ENCODE measurements at regions not wholly inside any gene's neighbourhood (a gene's known extent, or its start where the extent isn't known, plus 50 kb on each side); places are given as distances from the start of the nearest gene placed in this dataset.
A peak's percentile ranks its signal among the peaks of the same experiment; 100 is the strongest.

DNA sequence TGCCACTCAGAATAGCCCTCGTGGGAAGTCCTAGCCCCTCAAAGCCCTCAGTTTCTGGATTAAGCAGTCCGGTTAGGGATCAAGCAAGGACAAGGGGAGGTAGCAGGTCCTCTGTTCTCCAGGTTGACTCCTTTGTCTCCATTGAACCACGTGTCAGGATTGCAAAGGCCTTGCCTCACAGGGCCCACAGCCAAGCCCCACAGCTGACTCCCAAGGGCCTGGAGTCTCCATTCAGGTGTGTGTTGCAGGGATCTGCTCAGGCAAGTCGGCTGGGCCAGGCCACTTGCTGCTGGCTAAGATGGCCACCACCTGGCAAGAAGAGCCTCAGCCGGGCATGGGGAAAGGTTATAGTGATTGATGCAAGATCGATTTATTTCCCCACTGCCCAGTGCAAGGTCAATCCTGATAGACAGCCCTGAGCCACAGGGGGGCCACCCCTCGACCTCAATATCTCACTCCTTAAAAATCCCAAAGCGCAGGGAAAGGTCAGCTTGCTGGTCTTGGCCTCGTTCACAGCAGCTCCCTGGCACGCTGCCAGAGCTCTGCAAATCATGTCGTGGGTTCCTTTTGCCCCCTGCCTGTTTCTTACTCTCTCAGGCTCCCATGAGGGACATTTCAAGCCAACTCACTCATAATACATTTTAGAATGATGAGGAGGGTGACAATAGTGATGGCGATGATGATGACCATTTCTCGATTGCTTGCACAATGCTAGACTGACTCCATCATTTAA is 75.9 kb downstream of the EDN3 start:
- in situ Hi-C loops (cut with HindIII; ENCODE audit: low pct_unique_long_range_greater_than_20kb, low sequenced_read_pairs) = no loop called here
- no peak for DNase-seq (ENCODE audit: low read depth)

DNA sequence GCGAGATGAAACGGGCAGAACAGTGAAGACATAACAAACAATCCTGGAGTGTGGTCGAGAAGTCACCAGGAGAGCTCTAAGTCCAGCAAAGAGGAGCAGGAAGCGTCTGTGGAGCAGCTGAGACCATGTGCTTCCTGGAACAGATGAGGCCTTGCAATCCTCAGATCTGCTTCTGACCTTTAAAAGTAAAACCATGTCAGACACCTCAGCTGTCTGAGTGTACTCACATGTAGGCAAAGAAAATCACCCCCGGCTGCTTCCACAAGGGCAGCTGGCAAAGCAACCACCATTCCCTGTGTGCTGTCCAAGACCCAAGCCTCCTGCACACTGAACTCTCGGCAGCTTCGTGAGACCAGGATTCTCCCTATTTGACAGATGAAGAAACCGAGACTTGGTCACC is 76.6 kb downstream of the EDN3 start:
- DNase-seq (ENCODE audit: low read depth) = no peak
- in situ Hi-C loops (cut with HindIII; ENCODE audit: low pct_unique_long_range_greater_than_20kb, low sequenced_read_pairs) = no loop called here

DNA sequence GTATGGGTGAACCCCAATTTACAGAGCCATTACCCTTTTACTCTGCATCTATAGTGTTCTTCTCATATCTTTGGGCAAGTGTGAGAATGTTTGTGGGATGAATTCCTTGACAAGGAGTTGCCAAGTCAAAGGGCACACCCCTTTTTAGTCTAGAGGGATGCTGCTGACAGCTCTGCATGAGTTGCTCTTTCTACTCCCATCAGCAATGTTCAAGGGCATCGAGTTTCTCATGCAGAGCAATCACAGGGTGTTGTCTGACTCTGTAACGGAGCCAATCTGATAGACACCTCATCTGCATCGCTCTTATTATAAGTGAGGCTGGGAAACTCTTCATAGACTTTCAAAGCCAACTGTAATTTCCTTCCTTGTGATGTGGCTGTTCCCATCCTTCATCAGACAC is 77.4 kb downstream of the EDN3 start:
- DNase-seq (ENCODE audit: low read depth) = no peak
- in situ Hi-C loops (cut with HindIII; ENCODE audit: low pct_unique_long_range_greater_than_20kb, low sequenced_read_pairs) = no loop called here

GRCh38 chr20:59378396-59378795 is 78.0 kb downstream of the EDN3 start:
- DNase-seq (ENCODE audit: low read depth) = no peak
- in situ Hi-C loops (cut with HindIII; ENCODE audit: low pct_unique_long_range_greater_than_20kb, low sequenced_read_pairs) = no loop called here

DNA sequence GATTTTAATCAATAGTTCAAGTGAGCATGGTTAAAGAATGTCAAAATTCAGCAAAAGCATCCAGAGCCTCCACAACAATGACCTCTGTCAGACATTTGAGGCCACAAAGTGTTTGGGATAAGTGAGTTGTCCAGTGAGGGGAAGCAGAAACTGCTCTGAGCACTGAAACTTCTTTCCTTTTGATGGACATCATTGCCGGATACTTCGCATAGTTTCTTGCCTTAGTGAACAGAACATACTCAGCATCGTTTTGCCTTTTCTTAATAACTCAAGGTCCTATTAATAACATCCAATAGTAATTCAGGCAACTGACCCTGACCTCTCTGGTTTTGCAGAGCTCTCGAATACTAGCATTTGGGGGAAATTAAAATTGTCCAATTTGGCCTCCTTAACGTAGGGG is 78.6 kb downstream of the EDN3 start:
- DNase-seq (ENCODE audit: low read depth) = no peak
- in situ Hi-C loops (cut with HindIII; ENCODE audit: low pct_unique_long_range_greater_than_20kb, low sequenced_read_pairs) = no loop called here

GRCh38 chr20:59381689-59382088 is 81.3 kb downstream of the EDN3 start:
- in situ Hi-C loops (cut with HindIII; ENCODE audit: low pct_unique_long_range_greater_than_20kb, low sequenced_read_pairs) = no loop called here
- no peak for DNase-seq (ENCODE audit: low read depth)

DNA sequence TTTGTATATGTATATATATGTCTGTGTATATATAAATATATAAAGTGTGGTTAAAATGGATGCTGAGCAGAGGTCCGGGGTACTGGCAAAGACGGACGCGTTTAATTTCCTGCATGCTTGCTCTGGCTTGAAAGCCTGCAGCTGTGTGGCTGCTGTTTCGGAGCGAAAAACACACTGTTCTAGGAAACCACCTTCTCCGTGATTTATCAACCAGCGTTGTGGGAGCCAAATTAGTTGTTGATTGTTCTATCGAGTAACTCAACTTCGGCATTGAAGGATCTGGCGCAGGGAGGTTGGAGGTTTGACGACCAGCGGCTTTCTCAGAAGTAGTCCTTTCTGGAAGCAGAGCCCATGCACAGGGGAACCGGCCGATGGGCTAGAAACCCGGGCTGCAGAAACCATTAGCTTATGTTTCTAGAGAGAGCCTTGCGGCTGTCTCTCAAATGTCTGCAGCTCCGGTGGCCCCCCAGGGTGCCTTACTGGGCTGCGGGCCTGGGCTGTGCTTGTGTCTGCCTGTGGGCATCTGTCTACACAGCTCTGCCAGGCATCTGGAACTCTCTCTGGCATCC is 81.8 kb downstream of the EDN3 start:
- in situ Hi-C loops (cut with HindIII; ENCODE audit: low pct_unique_long_range_greater_than_20kb, low sequenced_read_pairs) = no loop called here
- no peak for DNase-seq (ENCODE audit: low read depth)

- in situ Hi-C loops (cut with HindIII; ENCODE audit: low pct_unique_long_range_greater_than_20kb, low sequenced_read_pairs) = no loop called here
- DNase-seq (ENCODE audit: low read depth) = no peak
Measured at GRCh38 chr20:59382907-59383306, 82.5 kb downstream of the EDN3 start.

- in situ Hi-C loops (cut with HindIII; ENCODE audit: low pct_unique_long_range_greater_than_20kb, low sequenced_read_pairs) = no loop called here
- DNase-seq (ENCODE audit: low read depth) = no peak
Measured at GRCh38 chr20:59385038-59385437, 84.6 kb downstream of the EDN3 start.

GRCh38 chr20:59385480-59385879 is 85.1 kb downstream of the EDN3 start:
- in situ Hi-C loops (cut with HindIII; ENCODE audit: low pct_unique_long_range_greater_than_20kb, low sequenced_read_pairs) = no loop called here
- no peak for DNase-seq (ENCODE audit: low read depth)

GRCh38 chr20:59386809-59387208 is 86.4 kb downstream of the EDN3 start:
- no peak for DNase-seq (ENCODE audit: low read depth)
- in situ Hi-C loops (cut with HindIII; ENCODE audit: low pct_unique_long_range_greater_than_20kb, low sequenced_read_pairs) = no loop called here

DNA sequence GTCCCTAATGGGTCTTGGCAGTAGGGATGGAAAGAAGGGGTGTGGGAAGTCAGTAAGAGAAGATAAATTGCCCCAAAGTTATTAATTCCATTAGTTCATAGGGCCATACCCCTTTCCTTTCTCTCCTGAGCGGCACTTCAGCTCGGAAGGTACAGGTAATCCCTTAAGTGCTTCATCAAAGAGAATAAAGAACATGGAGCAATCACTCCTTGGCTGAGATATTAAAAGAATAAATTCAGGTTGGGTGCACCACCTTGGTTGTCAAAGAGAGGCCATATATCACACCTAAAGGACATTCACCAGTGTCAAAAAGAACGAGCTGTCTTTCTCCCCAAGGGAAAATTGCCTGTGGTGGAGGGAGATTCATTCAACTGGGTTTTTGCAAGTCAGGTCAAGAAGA is 87.5 kb downstream of the EDN3 start:
- in situ Hi-C loops (cut with HindIII; ENCODE audit: low pct_unique_long_range_greater_than_20kb, low sequenced_read_pairs) = no loop called here

DNA sequence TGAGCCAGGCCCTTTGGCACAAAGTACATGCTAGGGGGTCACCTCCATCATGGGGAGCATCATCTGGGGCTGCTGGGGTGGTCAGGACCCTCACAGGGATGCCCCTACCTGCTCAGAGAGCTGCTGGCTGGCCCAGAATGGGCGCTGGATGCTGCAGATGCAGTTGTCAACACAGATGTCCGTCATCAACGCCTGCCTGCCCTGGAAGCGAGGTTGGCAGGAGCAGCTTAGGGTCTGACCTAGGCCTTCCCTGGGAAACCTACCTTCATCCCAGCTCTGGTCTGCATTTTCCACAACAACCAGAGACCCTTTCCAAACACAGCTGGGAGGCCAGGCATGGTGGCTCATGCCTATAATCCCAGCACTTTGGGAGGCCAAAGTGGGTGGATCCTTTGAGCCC is 88.0 kb downstream of the EDN3 start:
- DNase-seq (ENCODE audit: low read depth) = no peak
- in situ Hi-C loops (cut with HindIII; ENCODE audit: low pct_unique_long_range_greater_than_20kb, low sequenced_read_pairs) = no loop called here

More for the DNA sequence above, 87.5 kb downstream of the EDN3 start:
- no peak for DNase-seq (ENCODE audit: low read depth)

DNA sequence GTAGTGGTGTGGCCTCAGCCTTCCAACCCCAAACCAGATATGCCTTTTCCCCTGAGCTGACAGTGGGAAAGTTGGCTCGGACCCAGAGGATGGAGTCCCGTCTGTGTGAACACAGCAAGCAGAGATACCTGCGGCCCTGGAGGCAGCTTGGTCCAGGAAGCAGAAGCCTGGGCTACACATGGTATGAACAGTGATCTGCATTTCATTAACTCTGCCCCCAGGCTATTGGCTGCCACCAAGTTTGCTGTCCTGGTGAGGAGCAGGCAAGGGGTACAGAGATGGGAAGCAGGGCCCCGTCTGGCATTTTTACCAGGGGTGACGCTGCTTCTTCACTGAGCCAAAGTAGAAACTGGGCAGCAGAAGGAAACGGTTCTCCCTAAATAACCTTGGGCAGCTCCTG is 90.0 kb downstream of the EDN3 start:
- no peak for DNase-seq (ENCODE audit: low read depth)
- in situ Hi-C loops (cut with HindIII; ENCODE audit: low pct_unique_long_range_greater_than_20kb, low sequenced_read_pairs) = no loop called here

GRCh38 chr20:59391975-59392374 is 91.6 kb downstream of the EDN3 start:
- in situ Hi-C loops (cut with HindIII; ENCODE audit: low pct_unique_long_range_greater_than_20kb, low sequenced_read_pairs) = no loop called here
- DNase-seq (ENCODE audit: low read depth) = no peak

GRCh38 chr20:59392736-59393135 is 92.3 kb downstream of the EDN3 start:
- in situ Hi-C loops (cut with HindIII; ENCODE audit: low pct_unique_long_range_greater_than_20kb, low sequenced_read_pairs) = no loop called here
- no peak for DNase-seq (ENCODE audit: low read depth)

- DNase-seq (ENCODE audit: low read depth) = no peak
- in situ Hi-C loops (cut with HindIII; ENCODE audit: low pct_unique_long_range_greater_than_20kb, low sequenced_read_pairs) = no loop called here
Measured at GRCh38 chr20:59393142-59393541, 92.7 kb downstream of the EDN3 start.

DNA sequence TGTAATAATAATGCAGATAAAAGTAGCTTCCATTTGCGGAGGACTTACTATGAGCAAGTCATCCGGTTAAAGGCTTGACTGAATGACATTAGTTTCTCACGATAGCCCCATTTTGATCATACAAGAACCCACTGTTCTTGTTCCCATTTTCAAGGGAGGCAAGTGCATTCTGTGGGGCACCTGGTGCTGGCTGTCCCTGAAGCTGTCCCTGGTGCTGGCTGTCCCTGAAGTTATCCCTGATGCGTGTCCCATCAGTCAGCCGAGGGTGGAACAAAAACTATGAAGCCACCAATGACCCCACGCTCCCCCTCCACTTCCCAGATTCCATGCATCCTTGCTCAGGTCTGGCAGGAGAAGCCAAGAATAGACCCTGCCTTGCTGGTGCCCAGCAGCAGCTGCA is 95.3 kb downstream of the EDN3 start:
- DNase-seq (ENCODE audit: low read depth) = no peak
- in situ Hi-C loops (cut with HindIII; ENCODE audit: low pct_unique_long_range_greater_than_20kb, low sequenced_read_pairs) = no loop called here

DNA sequence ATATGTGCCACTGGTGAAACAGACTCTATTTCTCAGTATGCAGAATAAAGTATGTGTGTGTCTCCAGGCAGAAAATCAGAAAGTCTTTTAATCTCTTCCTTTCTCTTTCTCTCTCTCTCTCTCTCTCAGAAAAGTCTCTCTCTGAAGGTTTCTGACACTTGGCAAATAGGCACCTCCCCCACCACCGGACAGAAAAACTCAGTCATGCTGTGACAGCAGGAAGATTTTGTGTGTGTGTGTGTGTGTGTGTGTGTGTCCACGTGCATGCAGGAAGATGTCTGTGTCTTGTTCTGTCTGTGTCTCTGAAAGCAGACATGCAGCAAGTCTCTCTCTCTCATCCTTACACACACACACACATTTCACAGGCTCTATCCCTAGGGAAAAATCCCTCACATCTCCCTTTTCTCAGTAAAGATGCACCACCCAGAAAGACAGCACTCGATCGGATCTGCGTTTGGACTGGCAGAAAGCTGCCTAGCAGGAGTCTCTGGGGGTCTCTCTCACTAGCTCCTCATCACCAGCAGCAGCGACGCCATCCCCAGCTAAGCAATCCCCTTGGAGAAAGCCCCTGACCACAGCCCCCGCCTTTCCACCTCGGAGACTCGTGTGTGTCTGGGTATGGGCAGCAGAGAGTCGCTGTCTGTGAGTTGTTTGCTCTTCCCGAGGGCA is 98.3 kb downstream of the EDN3 start:
- in situ Hi-C loops (cut with HindIII; ENCODE audit: low pct_unique_long_range_greater_than_20kb, low sequenced_read_pairs) = no loop called here

More for the DNA sequence above, 98.3 kb downstream of the EDN3 start:
- peak; percentile 41 for DNase-seq (ENCODE audit: low read depth)

Data from Caki2 (cell line).